ENCODE measurements at regions not wholly inside any gene's neighbourhood (a gene's known extent, or its start where the extent isn't known, plus 50 kb on each side); places are given as distances from the start of the nearest gene placed in this dataset.

DNA sequence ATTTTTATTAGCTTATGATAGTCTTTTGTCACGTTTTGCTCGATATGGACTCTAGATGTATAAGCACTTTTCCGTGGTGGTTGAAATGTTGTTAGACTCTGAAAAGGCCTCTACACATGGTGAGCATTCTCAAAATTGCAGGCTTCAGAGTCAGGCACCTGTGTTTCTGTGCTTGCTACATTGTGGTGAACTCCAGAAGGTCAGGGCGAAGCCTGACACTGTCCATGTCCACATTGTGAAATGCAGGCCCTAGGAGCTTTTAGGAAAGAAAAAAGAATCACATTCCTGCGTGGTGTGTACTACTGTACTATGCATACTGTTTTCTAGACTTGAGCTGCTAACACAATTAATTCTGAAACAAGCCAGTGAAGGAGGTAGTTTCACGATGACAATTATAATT, 86.3 kb downstream of the HS3ST1 start:
- Histone ChIP-seq H3K79me2 (ENCODE audit: low read length) (no peaks in the 10 kb centered on the region), H3K4me2 (ENCODE audit: low read depth, low read length, poor library complexity, severe bottlenecking) (no peak overlapping the region), H3K27ac (ENCODE audit: low read length) (no peak overlapping the region), H3K27me3 (ENCODE audit: low read length) (no peaks in the 10 kb centered on the region), H3K9me3 (ENCODE audit: low read length) (peaks cover 11% of the 10 kb centered on the region), H3K9ac (ENCODE audit: low read length) (no peak overlapping the region), H3K36me3 (ENCODE audit: insufficient read depth, low read length) (no peaks in the 10 kb centered on the region), H3K4me1 (ENCODE audit: low read length) (no peaks in the 10 kb centered on the region), H2AFZ (ENCODE audit: low read length) (no peak overlapping the region), H4K20me1 (ENCODE audit: insufficient read depth, low read depth, low read length) (no peaks in the 10 kb centered on the region), H3K4me3 (ENCODE audit: low read length) (no peak overlapping the region), H3K9me2 (replicated peaks; ENCODE audit: insufficient read depth, low read length) (no peaks in the 10 kb centered on the region)
- no peak for DNase-seq

- Histone ChIP-seq H3K79me2 (ENCODE audit: low read length) (no peaks in the 10 kb centered on the region), H3K9me2 (replicated peaks; ENCODE audit: insufficient read depth, low read length) (no peaks in the 10 kb centered on the region), H4K20me1 (ENCODE audit: insufficient read depth, low read depth, low read length) (no peaks in the 10 kb centered on the region), H3K4me2 (ENCODE audit: low read depth, low read length, poor library complexity, severe bottlenecking) (no peak overlapping the region), H3K9me3 (ENCODE audit: low read length) (peaks cover 6% of the 10 kb centered on the region), H3K4me3 (ENCODE audit: low read length) (no peak overlapping the region), H3K27me3 (ENCODE audit: low read length) (no peaks in the 10 kb centered on the region), H3K4me1 (ENCODE audit: low read length) (no peaks in the 10 kb centered on the region), H3K9ac (ENCODE audit: low read length) (no peak overlapping the region), H3K27ac (ENCODE audit: low read length) (no peak overlapping the region), H2AFZ (ENCODE audit: low read length) (no peak overlapping the region), H3K36me3 (ENCODE audit: insufficient read depth, low read length) (no peaks in the 10 kb centered on the region)
- no peak for DNase-seq
These were observed 87.2 kb downstream of the HS3ST1 start for GRCh38 chr4:11341337-11342043.

- no peaks in the 10 kb centered on the region for H3K36me3 ChIP-seq (ENCODE audit: insufficient read depth, low read length)
- no peak overlapping the region for H2AFZ ChIP-seq (ENCODE audit: low read length)
- no peaks in the 10 kb centered on the region for H4K20me1 ChIP-seq (ENCODE audit: insufficient read depth, low read depth, low read length)
- no peak overlapping the region for H3K4me2 ChIP-seq (ENCODE audit: low read depth, low read length, poor library complexity, severe bottlenecking)
- no peak overlapping the region for H3K27ac ChIP-seq (ENCODE audit: low read length)
- H3K27me3 ChIP-seq (ENCODE audit: low read length) = no peaks in the 10 kb centered on the region
- no peaks in the 10 kb centered on the region for H3K9me2 ChIP-seq (replicated peaks; ENCODE audit: insufficient read depth, low read length)
- no peak overlapping the region for H3K9ac ChIP-seq (ENCODE audit: low read length)
- no peaks in the 10 kb centered on the region for H3K4me1 ChIP-seq (ENCODE audit: low read length)
- H3K4me3 ChIP-seq (ENCODE audit: low read length) = no peak overlapping the region
- H3K79me2 ChIP-seq (ENCODE audit: low read length) = no peaks in the 10 kb centered on the region
- H3K9me3 ChIP-seq (ENCODE audit: low read length) = peaks cover 2% of the 10 kb centered on the region
- DNase-seq = no peak
These were observed 89.5 kb downstream of the HS3ST1 start for GRCh38 chr4:11338956-11339782.

DNA sequence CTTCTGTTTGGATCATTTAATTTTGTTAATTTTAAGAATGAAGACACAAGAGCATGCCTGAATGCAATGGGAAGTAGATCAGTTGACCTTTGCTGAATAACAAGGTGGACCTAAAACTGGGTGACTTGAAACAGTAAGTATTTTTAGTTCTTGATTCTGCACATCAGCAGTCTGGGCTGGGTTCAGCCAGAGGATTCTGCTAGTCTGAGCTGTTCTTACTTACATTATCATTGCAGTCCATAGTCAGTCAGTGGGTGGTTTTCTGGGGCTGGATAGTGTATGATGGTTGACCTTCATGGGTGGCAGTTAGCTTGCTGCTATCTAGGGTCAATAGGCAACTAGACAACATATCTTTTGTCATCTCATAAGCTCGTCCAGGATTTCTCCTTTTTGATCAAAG, 91.4 kb downstream of the HS3ST1 start:
- no peak overlapping the region for H3K4me3 ChIP-seq (ENCODE audit: low read length)
- no peaks in the 10 kb centered on the region; the same call in 1 of the 2 replicates for H3K9me3 ChIP-seq (ENCODE audit: low read length)
- no peaks in the 10 kb centered on the region for H3K27me3 ChIP-seq (ENCODE audit: low read length)
- no peaks in the 10 kb centered on the region for H3K4me1 ChIP-seq (ENCODE audit: low read length)
- H3K4me2 ChIP-seq (ENCODE audit: low read depth, low read length, poor library complexity, severe bottlenecking) = no peak overlapping the region
- no peak overlapping the region for H2AFZ ChIP-seq (ENCODE audit: low read length)
- no peaks in the 10 kb centered on the region for H3K36me3 ChIP-seq (ENCODE audit: insufficient read depth, low read length)
- H3K9ac ChIP-seq (ENCODE audit: low read length) = no peak overlapping the region
- H4K20me1 ChIP-seq (ENCODE audit: insufficient read depth, low read depth, low read length) = no peaks in the 10 kb centered on the region
- no peak overlapping the region for H3K27ac ChIP-seq (ENCODE audit: low read length)
- DNase-seq = no peak
- H3K9me2 ChIP-seq (replicated peaks; ENCODE audit: insufficient read depth, low read length) = no peaks in the 10 kb centered on the region
- H3K79me2 ChIP-seq (ENCODE audit: low read length) = no peaks in the 10 kb centered on the region

DNA sequence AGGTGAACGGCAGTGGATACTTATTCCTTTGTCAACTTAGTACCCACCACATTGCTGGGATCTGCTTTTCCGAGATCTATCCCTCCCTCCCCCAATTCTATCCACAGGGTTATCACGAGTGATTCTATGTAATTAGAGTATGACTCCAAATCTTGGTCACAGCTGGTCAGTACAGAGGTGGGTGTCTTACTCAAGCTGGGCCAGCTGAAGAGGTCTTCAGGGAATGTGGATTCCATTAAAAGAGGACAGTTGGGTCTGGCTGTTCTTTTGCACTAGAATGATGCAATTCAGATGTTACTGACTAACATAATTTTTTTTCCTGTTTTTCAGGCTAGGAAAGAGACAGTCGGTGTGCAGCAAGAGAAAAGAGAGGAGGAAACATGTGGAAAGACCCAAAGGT, 92.3 kb downstream of the HS3ST1 start:
- Histone ChIP-seq H3K36me3 (ENCODE audit: insufficient read depth, low read length) (no peaks in the 10 kb centered on the region), H3K9me2 (replicated peaks; ENCODE audit: insufficient read depth, low read length) (no peaks in the 10 kb centered on the region), H3K4me1 (ENCODE audit: low read length) (no peaks in the 10 kb centered on the region), H3K9ac (ENCODE audit: low read length) (no peak overlapping the region), H3K4me3 (ENCODE audit: low read length) (no peak overlapping the region), H4K20me1 (ENCODE audit: insufficient read depth, low read depth, low read length) (no peaks in the 10 kb centered on the region), H3K27ac (ENCODE audit: low read length) (no peak overlapping the region), H2AFZ (ENCODE audit: low read length) (no peak overlapping the region), H3K79me2 (ENCODE audit: low read length) (no peaks in the 10 kb centered on the region), H3K9me3 (ENCODE audit: low read length) (peaks cover 4% of the 10 kb centered on the region), H3K4me2 (ENCODE audit: low read depth, low read length, poor library complexity, severe bottlenecking) (no peak overlapping the region), H3K27me3 (ENCODE audit: low read length) (no peaks in the 10 kb centered on the region)
- DNase-seq = no peak

GRCh38 chr4:11334887-11335286, 93.8 kb downstream of the HS3ST1 start:
- no peak overlapping the region for H3K4me2 ChIP-seq (ENCODE audit: low read depth, low read length, poor library complexity, severe bottlenecking)
- no peak overlapping the region for H3K9ac ChIP-seq (ENCODE audit: low read length)
- no peaks in the 10 kb centered on the region for H4K20me1 ChIP-seq (ENCODE audit: insufficient read depth, low read depth, low read length)
- H3K27ac ChIP-seq (ENCODE audit: low read length) = no peak overlapping the region
- no peak for DNase-seq
- H3K4me1 ChIP-seq (ENCODE audit: low read length) = no peaks in the 10 kb centered on the region
- no peaks in the 10 kb centered on the region for H3K9me2 ChIP-seq (replicated peaks; ENCODE audit: insufficient read depth, low read length)
- H3K9me3 ChIP-seq (ENCODE audit: low read length) = peaks cover 4% of the 10 kb centered on the region
- no peak overlapping the region for H2AFZ ChIP-seq (ENCODE audit: low read length)
- H3K79me2 ChIP-seq (ENCODE audit: low read length) = no peaks in the 10 kb centered on the region
- no peaks in the 10 kb centered on the region for H3K36me3 ChIP-seq (ENCODE audit: insufficient read depth, low read length)
- no peak overlapping the region for H3K4me3 ChIP-seq (ENCODE audit: low read length)
- no peaks in the 10 kb centered on the region for H3K27me3 ChIP-seq (ENCODE audit: low read length)

- Histone ChIP-seq H3K79me2 (ENCODE audit: low read length) (no peaks in the 10 kb centered on the region), H3K4me3 (ENCODE audit: low read length) (no peak overlapping the region), H4K20me1 (ENCODE audit: insufficient read depth, low read depth, low read length) (no peaks in the 10 kb centered on the region), H3K4me2 (ENCODE audit: low read depth, low read length, poor library complexity, severe bottlenecking) (no peak overlapping the region), H3K36me3 (ENCODE audit: insufficient read depth, low read length) (no peaks in the 10 kb centered on the region), H2AFZ (ENCODE audit: low read length) (no peak overlapping the region), H3K4me1 (ENCODE audit: low read length) (no peaks in the 10 kb centered on the region), H3K9me3 (ENCODE audit: low read length) (peaks cover 14% of the 10 kb centered on the region), H3K9me2 (replicated peaks; ENCODE audit: insufficient read depth, low read length) (no peaks in the 10 kb centered on the region), H3K27ac (ENCODE audit: low read length) (no peak overlapping the region), H3K9ac (ENCODE audit: low read length) (no peak overlapping the region), H3K27me3 (ENCODE audit: low read length) (no peaks in the 10 kb centered on the region)
- no peak for DNase-seq
These were observed 100.3 kb downstream of the HS3ST1 start for GRCh38 chr4:11328401-11328800.

- peaks cover 15% of the 10 kb centered on the region for H3K9me3 ChIP-seq (ENCODE audit: low read length)
- no peak for DNase-seq
These were observed 102.7 kb downstream of the HS3ST1 start for GRCh38 chr4:11326021-11326420.

More at GRCh38 chr4:11326021-11326420, 102.7 kb downstream of the HS3ST1 start:
- Histone ChIP-seq H3K4me3 (ENCODE audit: low read length) (no peak overlapping the region), H3K79me2 (ENCODE audit: low read length) (no peaks in the 10 kb centered on the region), H3K27me3 (ENCODE audit: low read length) (no peaks in the 10 kb centered on the region), H3K27ac (ENCODE audit: low read length) (no peak overlapping the region), H3K36me3 (ENCODE audit: insufficient read depth, low read length) (no peaks in the 10 kb centered on the region), H2AFZ (ENCODE audit: low read length) (no peak overlapping the region), H3K9ac (ENCODE audit: low read length) (no peak overlapping the region), H3K4me2 (ENCODE audit: low read depth, low read length, poor library complexity, severe bottlenecking) (no peak overlapping the region), H4K20me1 (ENCODE audit: insufficient read depth, low read depth, low read length) (no peaks in the 10 kb centered on the region), H3K4me1 (ENCODE audit: low read length) (no peaks in the 10 kb centered on the region), H3K9me2 (replicated peaks; ENCODE audit: insufficient read depth, low read length) (no peaks in the 10 kb centered on the region)
